H9 (cell line): ENCODE measurements at regions not wholly inside any gene's neighbourhood (a gene's known extent, or its start where the extent isn't known, plus 50 kb on each side); places are given as distances from the start of the nearest gene placed in this dataset.
A peak's percentile ranks its signal among the peaks of the same experiment; 100 is the strongest.

Experiments
- DNase-seq: peaks from one replicate; pipeline ENCODE4 v3.0.0-alpha.2; 2017
- H2AFZ ChIP-seq: one replicate; pipeline ENCODE4 v1.6.1; 2013; ENCODE audit warnings: mild to moderate bottlenecking, low read length, control low read depth, moderate library complexity
- H2AK5ac ChIP-seq: 2 replicates; pipeline ENCODE4 v1.6.1; 2013; ENCODE audit warnings: low read length, control low read depth, mixed read lengths; ENCODE audit not compliant: insufficient read length
- H2BK120ac ChIP-seq: one replicate; pipeline ENCODE4 v1.6.1; 2013; ENCODE audit warnings: low read depth, mild to moderate bottlenecking, low read length, control low read depth, inconsistent platforms; ENCODE audit not compliant: poor library complexity, severe bottlenecking
- H2BK12ac ChIP-seq: 2 replicates; pipeline ENCODE4 v1.6.1; 2013; ENCODE audit warnings: low read length, control low read depth, mixed read lengths, low read depth; ENCODE audit not compliant: insufficient read length
- H2BK15ac ChIP-seq: 2 replicates; pipeline ENCODE4 v1.6.1; 2013; ENCODE audit warnings: low read depth, low read length, control low read depth
- H2BK20ac ChIP-seq: one replicate; pipeline ENCODE4 v1.6.1; 2013; ENCODE audit warnings: low read depth, mild to moderate bottlenecking, low read length, control low read depth, inconsistent platforms; ENCODE audit not compliant: poor library complexity, severe bottlenecking
- H2BK5ac ChIP-seq: 2 replicates; pipeline ENCODE4 v1.6.1; 2013; ENCODE audit warnings: low read length, control low read depth, mixed read lengths; ENCODE audit not compliant: insufficient read length
- H3K14ac ChIP-seq: 2 replicates; pipeline ENCODE4 v1.6.1; 2013; ENCODE audit warnings: low read length, control low read depth; ENCODE audit not compliant: insufficient read depth
- H3K18ac ChIP-seq: 2 replicates; pipeline ENCODE4 v1.6.1; 2013; ENCODE audit warnings: low read depth, mild to moderate bottlenecking, mixed read lengths, low read length, control low read depth; ENCODE audit not compliant: insufficient read length
- H3K23ac ChIP-seq: 2 replicates; pipeline ENCODE4 v1.6.1; 2013; ENCODE audit warnings: low read length, control low read depth, mixed read lengths, low read depth; ENCODE audit not compliant: insufficient read length
- H3K23me2 ChIP-seq: 2 replicates; pipeline ENCODE4 v1.6.1; 2013; ENCODE audit warnings: low read depth, mild to moderate bottlenecking, mixed read lengths, low read length, control low read depth; ENCODE audit not compliant: insufficient read length, poor library complexity, severe bottlenecking
- H3K27ac ChIP-seq: 2 replicates; pipeline ENCODE4 v1.5.1; 2013; ENCODE audit warnings: low read length, control low read depth, mixed read lengths, low read depth; ENCODE audit not compliant: insufficient read length
- H3K27me3 ChIP-seq: 2 replicates; pipeline ENCODE4 v1.6.1; 2013; ENCODE audit warnings: low read length, control low read depth, inconsistent platforms; ENCODE audit not compliant: insufficient read depth
- H3K4ac ChIP-seq: 2 replicates; pipeline ENCODE4 v1.6.1; 2013; ENCODE audit warnings: low read depth, mild to moderate bottlenecking, control low read depth, inconsistent platforms, low read length, moderate library complexity
- H3K4me1 ChIP-seq: 2 replicates; pipeline ENCODE4 v1.6.1; 2013; ENCODE audit warnings: low read length, control low read depth, inconsistent platforms; ENCODE audit not compliant: insufficient read depth
- H3K4me2 ChIP-seq: 2 replicates; pipeline ENCODE4 v1.6.1; 2013; ENCODE audit warnings: low read length, control low read depth, mixed read lengths; ENCODE audit not compliant: insufficient read length, insufficient read depth
- H3K56ac ChIP-seq: 2 replicates; pipeline ENCODE4 v1.6.1; 2013; ENCODE audit warnings: low read depth, mild to moderate bottlenecking, mixed read lengths, low read length, control low read depth; ENCODE audit not compliant: insufficient read length
- H3K79me1 ChIP-seq: 2 replicates; pipeline ENCODE4 v1.6.1; 2013; ENCODE audit warnings: low read depth, mild to moderate bottlenecking, moderate library complexity, low read length, control low read depth, inconsistent platforms; ENCODE audit not compliant: insufficient read depth, poor library complexity, severe bottlenecking
- H3K79me2 ChIP-seq: 2 replicates; pipeline ENCODE4 v1.6.1; 2013; ENCODE audit warnings: low read length, control low read depth, inconsistent platforms; ENCODE audit not compliant: insufficient read depth
- H3K9ac ChIP-seq: 2 replicates; pipeline ENCODE4 v1.6.1; 2013; ENCODE audit warnings: low read length, control low read depth, mixed read lengths; ENCODE audit not compliant: insufficient read length; ENCODE audit errors: extremely low read depth
- H3K9me3 ChIP-seq: one replicate; pipeline ENCODE4 v1.6.1; 2013; ENCODE audit warnings: low read depth, low read length, inconsistent platforms; ENCODE audit not compliant: control insufficient read depth
- H3T11ph ChIP-seq: one replicate; pipeline ENCODE4 v1.6.1; 2013; ENCODE audit warnings: mild to moderate bottlenecking, low read length, control low read depth, inconsistent platforms
- H4K20me1 ChIP-seq: one replicate; pipeline ENCODE4 v1.6.1; 2013; ENCODE audit not compliant: control insufficient read depth, insufficient read length, insufficient read depth
- H4K5ac ChIP-seq: 2 replicates; pipeline ENCODE4 v1.6.1; 2013; ENCODE audit warnings: low read depth, mild to moderate bottlenecking, mixed read lengths, low read length, control low read depth; ENCODE audit not compliant: insufficient read length
- H4K8ac ChIP-seq: replicated peaks from 2 replicates; pipeline ENCODE4 v1.6.1; 2013; ENCODE audit warnings: low read length, control low read depth, mixed read lengths, low read depth; ENCODE audit not compliant: insufficient read length
- H4K91ac ChIP-seq: 2 replicates; pipeline ENCODE4 v1.6.1; 2013; ENCODE audit warnings: low read depth, mild to moderate bottlenecking, moderate library complexity, mixed read lengths, low read length, control low read depth; ENCODE audit not compliant: insufficient read length
- H3K27ac Mint-ChIP-seq, 3 experiments: 2 replicates in 2 of 3; 3 replicates in 1 of 3; pipeline ENCODE4 v1.8.0; 2020 to 2021; ENCODE audit warnings: mixed read lengths in 3 of 3, mild to moderate bottlenecking in 1 of 3, moderate library complexity in 1 of 3
- H3K27me3 Mint-ChIP-seq: 2 replicates; pipeline ENCODE4 v1.8.0; 2021; ENCODE audit warnings: low read depth, mild to moderate bottlenecking, moderate library complexity, mixed read lengths
- H3K36me3 Mint-ChIP-seq, 3 experiments: 2 replicates in 2 of 3; 3 replicates in 1 of 3; pipeline ENCODE4 v1.8.0; 2020 to 2021; ENCODE audit warnings: low read depth in 3 of 3, mixed read lengths in 3 of 3; ENCODE audit not compliant: insufficient read depth in 1 of 3
- H3K4me1 Mint-ChIP-seq, 2 experiments: 2 replicates each; pipeline ENCODE4 v1.8.0; 2020; ENCODE audit warnings: mixed read lengths in 2 of 2
- H3K4me3 Mint-ChIP-seq, 2 experiments: 2 replicates in 1 of 2; 3 replicates in 1 of 2; pipeline ENCODE4 v1.8.0; 2020 to 2021; ENCODE audit warnings: mild to moderate bottlenecking in 2 of 2, mixed read lengths in 2 of 2, moderate library complexity in 1 of 2
- H3K9me3 Mint-ChIP-seq, 2 experiments: 2 replicates in 1 of 2; 3 replicates in 1 of 2; pipeline ENCODE4 v1.8.0; 2020; ENCODE audit warnings: mild to moderate bottlenecking in 2 of 2, mixed read lengths in 2 of 2, moderate library complexity in 1 of 2
- CTCF ChIP-seq: fragments of 200-600 bp; sonication (generic); conservative IDR thresholded peaks from 3 replicates; pipeline ENCODE4 v1.8.0; 2021; ENCODE audit warnings: antibody characterized with exemption, mild to moderate bottlenecking
- WGBS: extraction: QIAGEN DNeasy Blood & Tissue Kit; methylation state at CpG from one replicate; pipeline ENCODE4 v1.1.7; 2013; ENCODE audit warnings: missing lambda C conversion rate, low lambda C conversion rate, mixed read lengths; ENCODE audit not compliant: insufficient read length; ENCODE audit errors: extremely low coverage; 5-methylcytosine and 5-hydroxymethylcytosine counted together

- Histone ChIP-seq H4K8ac (no peak overlapping the region), H3K9ac (no peak overlapping the region), H3K27ac (no peak overlapping the region), H2AK5ac (no peak overlapping the region), H2BK15ac (no peak overlapping the region), H2BK5ac (no peak overlapping the region), H3K4me1 (no peaks in the 10 kb centered on the region), H3K14ac (no peak overlapping the region), H3K18ac (peak overlapping the region; percentile 8), H3K9me3 (no peaks in the 10 kb centered on the region), H3K27me3 (no peaks in the 10 kb centered on the region), H2BK120ac (no peak overlapping the region), H2BK20ac (no peak overlapping the region), H3K79me1 (no peaks in the 10 kb centered on the region), H3K79me2 (no peaks in the 10 kb centered on the region), H4K5ac (no peak overlapping the region), H3K56ac (no peak overlapping the region), H4K20me1 (no peaks in the 10 kb centered on the region), H2BK12ac (no peak overlapping the region), H4K91ac (no peak overlapping the region), H3K23ac (no peak overlapping the region), H3T11ph (no peak overlapping the region), H3K23me2 (no peaks in the 10 kb centered on the region), H3K4me2 (no peak overlapping the region), H2AFZ (no peak overlapping the region), H3K4ac (no peak overlapping the region)
- DNase-seq = peak; percentile 24
- Mint-ChIP-seq H3K36me3 (peaks cover 5 to 24% (median 8%) of the 10 kb centered on the region in 3 experiments; a peak in 6 of 7 replicates), H3K27ac (no peak overlapping the region), H3K4me1 (peaks cover 3 to 10% of the 10 kb centered on the region in 2 experiments; a peak in 3 of 4 replicates), H3K9me3 (peaks cover 17 to 23% of the 10 kb centered on the region in 2 experiments), H3K27me3 (peaks cover 27% of the 10 kb centered on the region), H3K4me3 (no peak overlapping the region)
- TF ChIP-seq CTCF = no peak
- no CpG with 5 or more reads among the region's 23 CpGs for WGBS
These were observed 83.4 kb downstream of the SOX1 start for GRCh38 chr13:112150352-112150751.
